Smooth muscle cell (in vitro differentiated cells): ENCODE measurements at regions not wholly inside any gene's neighbourhood (a gene's known extent, or its start where the extent isn't known, plus 50 kb on each side); places are given as distances from the start of the nearest gene placed in this dataset.
"Not testable (repeated sequence)": the region's sequence is repeated elsewhere in the genome, so short reads cannot be mapped to it uniquely, and the experiment has no call there.

Experiments
- DNase-seq: peaks from one replicate; lab custom pipeline; 2025; ENCODE audit not compliant: unreplicated experiment; lab: John Stamatoyannopoulos, UW
- H2AFZ ChIP-seq: fragments of 200-600 bp; sonication (generic); 2 replicates; pipeline ENCODE4 v1.6.0; 2016; ENCODE audit warnings: antibody characterized with exemption, low read depth, mild to moderate bottlenecking
- H3F3A ChIP-seq: fragments of 200-600 bp; sonication (generic); 2 replicates; pipeline ENCODE4 v1.6.0; 2017; ENCODE audit warnings: antibody characterized with exemption, low read depth
- H3K27ac ChIP-seq: fragments of 200-600 bp; sonication (generic); 2 replicates; pipeline ENCODE4 v1.5.1; 2016; ENCODE audit warnings: low read depth, mild to moderate bottlenecking
- H3K27me3 ChIP-seq: fragments of 200-600 bp; sonication (generic); 2 replicates; pipeline ENCODE4 v1.6.1; 2016; ENCODE audit warnings: low read depth, mild to moderate bottlenecking
- H3K36me3 ChIP-seq: fragments of 200-600 bp; sonication (generic); 2 replicates; pipeline ENCODE4 v1.5.1; 2016; ENCODE audit warnings: low read depth
- H3K4me1 ChIP-seq: fragments of 200-600 bp; sonication (generic); 2 replicates; pipeline ENCODE4 v1.5.1; 2016; ENCODE audit warnings: low read depth
- H3K4me2 ChIP-seq: fragments of 200-600 bp; sonication (generic); 2 replicates; pipeline ENCODE4 v1.6.0; 2016; ENCODE audit warnings: mild to moderate bottlenecking
- H3K4me3 ChIP-seq: fragments of 200-600 bp; sonication (generic); 2 replicates; pipeline ENCODE4 v1.5.1; 2016; ENCODE audit warnings: mild to moderate bottlenecking
- H3K79me2 ChIP-seq: fragments of 200-600 bp; sonication (generic); 2 replicates; pipeline ENCODE4 v1.6.0; 2016; ENCODE audit warnings: low read depth, mild to moderate bottlenecking
- H3K9ac ChIP-seq: fragments of 200-600 bp; sonication (generic); 2 replicates; pipeline ENCODE4 v1.6.0; 2016; ENCODE audit warnings: low read depth
- H3K9me3 ChIP-seq: fragments of 200-600 bp; sonication (generic); replicated peaks from 2 replicates; pipeline ENCODE4 v1.5.1; 2016; ENCODE audit warnings: low read depth
- H4K20me1 ChIP-seq: fragments of 200-600 bp; sonication (generic); 2 replicates; pipeline ENCODE4 v1.6.0; 2016; ENCODE audit warnings: low read depth
- CTCF ChIP-seq: fragments of 200-600 bp; sonication (generic); IDR thresholded peaks from 2 replicates; pipeline ENCODE4 v1.5.1; 2017; ENCODE audit warnings: borderline replicate concordance, mild to moderate bottlenecking, antibody characterized with exemption; ENCODE audit not compliant: insufficient read depth, poor library complexity, severe bottlenecking
- WGBS: methylation state at CpG from one replicate; pipeline ENCODE4 v1.1.7; 2016; ENCODE audit warnings: low lambda C conversion rate; 5-methylcytosine and 5-hydroxymethylcytosine counted together

- no peak for TF ChIP-seq CTCF
- Histone ChIP-seq H3K27ac (no peak overlapping the region), H4K20me1 (no peaks in the 10 kb centered on the region), H3K27me3 (no peaks in the 10 kb centered on the region), H3K4me3 (no peak overlapping the region), H2AFZ (no peak overlapping the region), H3F3A (no peaks in the 10 kb centered on the region), H3K9me3 (no peaks in the 10 kb centered on the region), H3K9ac (no peak overlapping the region), H3K4me1 (no peaks in the 10 kb centered on the region), H3K36me3 (no peaks in the 10 kb centered on the region), H3K79me2 (no peaks in the 10 kb centered on the region), H3K4me2 (no peak overlapping the region)
- DNase-seq: no peak
- 68% methylated on average over 3 of the region's 3 CpGs for WGBS
Measured at GRCh38 chr4:121594796-121595526, 101.8 kb downstream of the ANXA5 start.

- no peak for DNase-seq
- Histone ChIP-seq H3K4me1 (no peaks in the 10 kb centered on the region), H3K9ac (no peak overlapping the region), H3K79me2 (no peaks in the 10 kb centered on the region), H3K4me2 (no peak overlapping the region), H3K36me3 (no peaks in the 10 kb centered on the region), H3K9me3 (no peaks in the 10 kb centered on the region), H3K27ac (no peak overlapping the region), H3F3A (no peaks in the 10 kb centered on the region), H2AFZ (no peak overlapping the region), H3K27me3 (no peaks in the 10 kb centered on the region), H3K4me3 (no peak overlapping the region), H4K20me1 (no peaks in the 10 kb centered on the region)
- TF ChIP-seq CTCF: no peak
Measured at GRCh38 chr4:121593760-121594159, 103.0 kb downstream of the ANXA5 start.

- H4K20me1 ChIP-seq, H3K27ac ChIP-seq, H3K79me2 ChIP-seq, H3K9me3 ChIP-seq, H3K4me3 ChIP-seq, H3K36me3 ChIP-seq, H3K4me2 ChIP-seq, DNase-seq, H2AFZ ChIP-seq, H3K4me1 ChIP-seq, H3K9ac ChIP-seq, H3K27me3 ChIP-seq, H3F3A ChIP-seq: not testable (repeated sequence)
- 93% methylated on average over 3 of the region's 3 CpGs for WGBS
Measured at GRCh38 chr4:121592257-121592656, 104.5 kb downstream of the ANXA5 start.

GRCh38 chr4:121584836-121585235 lies 111.9 kb downstream of the ANXA5 start:
- Histone ChIP-seq H3K36me3 (no peaks in the 10 kb centered on the region), H3K27me3 (peaks cover 10% of the 10 kb centered on the region), H3K9ac (no peak overlapping the region), H4K20me1 (no peaks in the 10 kb centered on the region), H3K27ac (no peak overlapping the region), H3K79me2 (no peaks in the 10 kb centered on the region), H3K4me1 (no peaks in the 10 kb centered on the region), H3K4me3 (no peak overlapping the region), H3K9me3 (no peaks in the 10 kb centered on the region), H3K4me2 (no peak overlapping the region), H3F3A (no peaks in the 10 kb centered on the region), H2AFZ (no peak overlapping the region)
- TF ChIP-seq CTCF: no peak
- DNase-seq: no peak
- 91% methylated on average over 1 of the region's 1 CpG for whole genome bisulfite sequencing
